SK-N-SH (cell line): ENCODE measurements at regions not wholly inside any gene's neighbourhood (a gene's known extent, or its start where the extent isn't known, plus 50 kb on each side); places are given as distances from the start of the nearest gene placed in this dataset.
A peak's percentile ranks its signal among the peaks of the same experiment; 100 is the strongest.

Experiments
- CTCF ChIA-PET: fragments of 300-600, 350-600 bp; formaldehyde crosslinking; extraction: SDS; loops from one replicate; lab custom pipeline; 2021; lab: Yijun Ruan, JAX
- POLR2A ChIA-PET: fragments of 350-600 bp; sonication (Branson Sonifier 250); formaldehyde crosslinking; extraction: SDS; loops from one replicate; lab custom pipeline; 2020; ENCODE audit warnings: antibody characterized with exemption, inconsistent platforms; lab: Yijun Ruan, JAX
- DNase-seq: peaks from one replicate; pipeline ENCODE4 v3.0.0; 2012
- H2AFZ ChIP-seq: fragments of 200-600 bp; sonication (generic); 2 replicates; pipeline ENCODE4 v1.8.1; 2016; ENCODE audit warnings: antibody characterized with exemption, mild to moderate bottlenecking, low read depth
- H3F3A ChIP-seq: fragments of 200-600 bp; sonication (generic); replicated peaks from 2 replicates; pipeline ENCODE3; 2016; ENCODE audit warnings: antibody characterized with exemption, mild to moderate bottlenecking; ENCODE audit not compliant: insufficient read depth
- H3K27ac ChIP-seq, 2 experiments: fragments of 200-500 bp in 1 of 2; fragments of 200-600 bp in 1 of 2; sonication (Bioruptor generic) in 1 of 2; sonication (generic), shearing (Covaris generic) in 1 of 2; 2 replicates each; pipeline versions ENCODE4 v1.5.1 to v1.6.1; 2014 to 2016; ENCODE audit warnings: low read depth in 2 of 2, inconsistent platforms in 1 of 2, low read length in 1 of 2, mild to moderate bottlenecking in 1 of 2, mixed read lengths in 1 of 2
- H3K27me3 ChIP-seq: fragments of 200-600 bp; sonication (generic), shearing (Covaris generic); 2 replicates; pipeline ENCODE4 v1.6.1; 2016; ENCODE audit warnings: mixed run types; ENCODE audit not compliant: insufficient read depth
- H3K36me3 ChIP-seq, 2 experiments: fragments of 200-500 bp in 1 of 2; fragments of 200-600 bp in 1 of 2; sonication (Bioruptor generic) in 1 of 2; sonication (generic) in 1 of 2; replicated peaks in 1 of 2; 2 replicates each; pipeline versions ENCODE3 to v1.5.1; 2014 to 2016; ENCODE audit warnings: low read length in 1 of 2, mild to moderate bottlenecking in 1 of 2; ENCODE audit not compliant: insufficient read depth in 2 of 2, control insufficient read depth in 1 of 2
- H3K4me1 ChIP-seq, 2 experiments: fragments of 200-500 bp in 1 of 2; fragments of 200-600 bp in 1 of 2; sonication (Bioruptor generic) in 1 of 2; sonication (generic), shearing (Covaris generic) in 1 of 2; 2 replicates each; pipeline versions ENCODE4 v1.5.1 to v1.6.1; 2014 to 2016; ENCODE audit warnings: low read depth in 1 of 2, low read length in 1 of 2, mixed run types in 1 of 2; ENCODE audit not compliant: insufficient read depth in 2 of 2, control insufficient read depth in 1 of 2
- H3K4me2 ChIP-seq: fragments of 200-600 bp; sonication (generic), shearing (Covaris generic); 2 replicates; pipeline ENCODE4 v1.6.1; 2017; ENCODE audit warnings: mixed run types
- H3K4me3 ChIP-seq, 2 experiments: fragments of 200-500 bp in 1 of 2; fragments of 200-600 bp in 1 of 2; sonication (Bioruptor generic) in 1 of 2; sonication (generic), shearing (Covaris generic) in 1 of 2; 2 replicates each; pipeline versions ENCODE4 v1.5.1 to v1.8.1; 2014 to 2016; ENCODE audit warnings: low read depth in 2 of 2, inconsistent platforms in 1 of 2, low read length in 1 of 2, mild to moderate bottlenecking in 1 of 2, mixed read lengths in 1 of 2, moderate library complexity in 1 of 2
- H3K79me2 ChIP-seq: fragments of 200-600 bp; sonication (generic); 2 replicates; pipeline ENCODE4 v1.8.1; 2017; ENCODE audit warnings: mild to moderate bottlenecking; ENCODE audit not compliant: insufficient read depth
- H3K9ac ChIP-seq: fragments of 200-600 bp; sonication (generic); 2 replicates; pipeline ENCODE4 v1.6.1; 2017; ENCODE audit warnings: mixed run types
- H3K9me2 ChIP-seq: fragments of 200-600 bp; sonication (generic); 2 replicates; pipeline ENCODE4 v1.6.1; 2017; ENCODE audit warnings: mixed run types
- H3K9me3 ChIP-seq: fragments of 200-600 bp; sonication (generic); 2 replicates; pipeline ENCODE4 v1.6.1; 2017; ENCODE audit warnings: mixed run types, mild to moderate bottlenecking, moderate library complexity
- H4K20me1 ChIP-seq: fragments of 200-600 bp; sonication (generic); 2 replicates; pipeline ENCODE4 v1.6.1; 2017; ENCODE audit warnings: mild to moderate bottlenecking, mixed run types; ENCODE audit not compliant: insufficient read depth
- EP300 ChIP-seq, 2 experiments: IDR thresholded peaks; 2 replicates each; pipeline versions ENCODE4 v1.4.0 to v1.6.1; 2012; ENCODE audit warnings: borderline replicate concordance in 1 of 2, low read depth in 1 of 2, low read length in 1 of 2
- FOXJ3 ChIP-seq: sonication (generic); formaldehyde crosslinking; IDR thresholded peaks from 2 replicates; pipeline ENCODE4 v1.5.1; 2020; ENCODE audit warnings: mild to moderate bottlenecking, missing genetic modification reagents
- FOXM1 ChIP-seq: IDR thresholded peaks from 2 replicates; pipeline ENCODE4 v1.4.0; 2012; ENCODE audit warnings: low read depth, mild to moderate bottlenecking
- GABPA ChIP-seq: IDR thresholded peaks from 2 replicates; pipeline ENCODE4 v1.4.0; 2012; ENCODE audit warnings: low read depth, mild to moderate bottlenecking
- GATA2 ChIP-seq: sonication (generic); formaldehyde crosslinking; IDR thresholded peaks from 2 replicates; pipeline ENCODE4 v1.5.0; 2020; ENCODE audit warnings: mild to moderate bottlenecking, missing genetic modification reagents
- IRF3 ChIP-seq: fragments of 150-350 bp; IDR thresholded peaks from 2 replicates; pipeline ENCODE4 v1.6.1; 2016; ENCODE audit warnings: mild to moderate bottlenecking, low read depth, low read length
- MAX ChIP-seq: IDR thresholded peaks from 2 replicates; pipeline ENCODE4 v1.4.0; 2012; ENCODE audit warnings: low read depth
- MXI1 ChIP-seq: IDR thresholded peaks from 2 replicates; pipeline ENCODE4 v1.6.1; 2012; ENCODE audit warnings: mild to moderate bottlenecking, low read depth, low read length, improper control_type of control experiment
- NRF1 ChIP-seq: IDR thresholded peaks from 2 replicates; pipeline ENCODE4 v1.6.1; 2012; ENCODE audit warnings: low read depth, mild to moderate bottlenecking, low read length
- PBX3 ChIP-seq: IDR thresholded peaks from 2 replicates; pipeline ENCODE4; 2012
- POLR2AphosphoS5 ChIP-seq: IDR thresholded peaks from 2 replicates; pipeline ENCODE4 v1.6.1; 2012; ENCODE audit warnings: low read depth, low read length
- REST ChIP-seq: IDR thresholded peaks from 2 replicates; pipeline ENCODE4 v1.6.1; 2012; ENCODE audit warnings: mild to moderate bottlenecking, low read depth, low read length, moderate library complexity
- TAF1 ChIP-seq: IDR thresholded peaks from 2 replicates; pipeline ENCODE4 v1.6.1; 2012; ENCODE audit warnings: low read depth, mild to moderate bottlenecking, low read length, moderate library complexity, borderline replicate concordance
- TCF12 ChIP-seq: IDR thresholded peaks from 2 replicates; pipeline ENCODE4 v1.4.0; 2012
- YY1 ChIP-seq: IDR thresholded peaks from 2 replicates; pipeline ENCODE4 v1.4.0; 2012; ENCODE audit warnings: low read depth, mild to moderate bottlenecking
- WGBS: methylation state at CpG from one replicate; pipeline ENCODE4 v1.1.6; 2017; ENCODE audit warnings: low lambda C conversion rate; 5-methylcytosine and 5-hydroxymethylcytosine counted together

GRCh38 chr14:22399776-22400175 lies 189.2 kb downstream of the DAD1 start:
- DNase-seq, result no peak
- H3K36me3 ChIP-seq, result no peaks in the 10 kb centered on the region
- peaks cover 0 to 3% of the 10 kb centered on the region in 2 experiments; a peak in 1 of 4 replicates for H3K4me1 ChIP-seq
- H2AFZ ChIP-seq, result no peak overlapping the region
- POLR2A ChIA-PET, result no interaction called here
- H3F3A ChIP-seq, result no peaks in the 10 kb centered on the region
- H3K4me3 ChIP-seq, result no peak overlapping the region
- CTCF ChIA-PET, result interaction anchor here (0.7 to 1.6 kb wide), 3 partner anchors 11 to 72 kb away, joined by 3 read pairs; no protein-coding TSS in a partner anchor
- H3K27ac ChIP-seq, result no peak overlapping the region
- TF ChIP-seq TCF12, result no peak
- H3K27me3 ChIP-seq, result peaks cover 47% of the 10 kb centered on the region
- 20% methylated on average over 2 of the region's 2 CpGs for WGBS
- no peaks in the 10 kb centered on the region for H4K20me1 ChIP-seq
- no peaks in the 10 kb centered on the region for H3K79me2 ChIP-seq
- H3K4me2 ChIP-seq, result no peak overlapping the region
- H3K9me3 ChIP-seq, result no peaks in the 10 kb centered on the region
- H3K9me2 ChIP-seq, result no peaks in the 10 kb centered on the region
- H3K9ac ChIP-seq, result no peak overlapping the region

- H3F3A ChIP-seq, result no peaks in the 10 kb centered on the region
- H3K4me2 ChIP-seq, result no peak overlapping the region
- no peak overlapping the region for H2AFZ ChIP-seq
- no peaks in the 10 kb centered on the region for H3K79me2 ChIP-seq
- WGBS, result 29% methylated on average over 7 of the region's 7 CpGs
- H3K9ac ChIP-seq, result no peak overlapping the region
- CTCF ChIA-PET, result interaction anchor here (1.7 kb wide), 1 partner anchor 9 kb away, joined by 6 read pairs; no protein-coding TSS in a partner anchor
- peak in 1 of 2 experiments; percentile 22; a peak in 1 of 4 replicates for TF ChIP-seq EP300 (IDR thresholded peaks at IDR 0.05; ENCODE audit: borderline replicate concordance in 1 of 2, low read depth in 1 of 2, low read length in 1 of 2)
- no peak for TF ChIP-seq MAX
- TF ChIP-seq GATA2 (CRISPR knock-in tag), result peak; percentile 60
- no peak overlapping the region for H3K27ac ChIP-seq
- POLR2A ChIA-PET, result no interaction called here
- no peaks in the 10 kb centered on the region for H4K20me1 ChIP-seq
- H3K4me1 ChIP-seq, result peaks cover 0 to 3% of the 10 kb centered on the region in 2 experiments; a peak in 1 of 4 replicates
- H3K9me2 ChIP-seq, result no peaks in the 10 kb centered on the region
- peaks cover 67% of the 10 kb centered on the region for H3K27me3 ChIP-seq
- DNase-seq, result peak; percentile 30
- H3K4me3 ChIP-seq, result no peak overlapping the region
- H3K9me3 ChIP-seq, result no peaks in the 10 kb centered on the region
- H3K36me3 ChIP-seq, result no peaks in the 10 kb centered on the region
Observed at GRCh38 chr14:22397221-22397737, 191.7 kb downstream of the DAD1 start.

- WGBS, result 18% methylated on average over 2 of the region's 2 CpGs
- no peaks in the 10 kb centered on the region for H3K36me3 ChIP-seq
- no peak overlapping the region for H3K9ac ChIP-seq
- H4K20me1 ChIP-seq, result no peaks in the 10 kb centered on the region
- DNase-seq, result no peak
- POLR2A ChIA-PET, result no interaction called here
- no peak overlapping the region for H3K27ac ChIP-seq
- CTCF ChIA-PET, result interaction anchor here (0.6 to 1.9 kb wide), 5 partner anchors 10 to 174 kb away, joined by 3 to 5 read pairs (median 3); no protein-coding TSS in a partner anchor
- no peaks in the 10 kb centered on the region for H3K9me3 ChIP-seq
- H3K9me2 ChIP-seq, result no peaks in the 10 kb centered on the region
- H3K4me2 ChIP-seq, result no peak overlapping the region
- no peaks in the 10 kb centered on the region for H3K79me2 ChIP-seq
- H3K4me1 ChIP-seq, result peaks cover 0 to 3% of the 10 kb centered on the region in 2 experiments; a peak in 2 of 4 replicates
- peaks cover 60% of the 10 kb centered on the region for H3K27me3 ChIP-seq
- H3F3A ChIP-seq, result no peaks in the 10 kb centered on the region
- no peak overlapping the region for H3K4me3 ChIP-seq
- no peak overlapping the region for H2AFZ ChIP-seq
- TF ChIP-seq POLR2AphosphoS5 (no peak), FOXM1 (no peak), YY1 (no peak), PBX3 (no peak), MXI1 (no peak), IRF3 (no peak), GABPA (no peak), REST (no peak), TAF1 (no peak), NRF1 (no peak), FOXJ3 (CRISPR knock-in tag) (no peak), MAX (no peak)
Observed at GRCh38 chr14:22395803-22396202, 193.2 kb downstream of the DAD1 start.
